ENCODE measurements at regions not wholly inside any gene's neighbourhood (a gene's known extent, or its start where the extent isn't known, plus 50 kb on each side); places are given as distances from the start of the nearest gene placed in this dataset.

DNA sequence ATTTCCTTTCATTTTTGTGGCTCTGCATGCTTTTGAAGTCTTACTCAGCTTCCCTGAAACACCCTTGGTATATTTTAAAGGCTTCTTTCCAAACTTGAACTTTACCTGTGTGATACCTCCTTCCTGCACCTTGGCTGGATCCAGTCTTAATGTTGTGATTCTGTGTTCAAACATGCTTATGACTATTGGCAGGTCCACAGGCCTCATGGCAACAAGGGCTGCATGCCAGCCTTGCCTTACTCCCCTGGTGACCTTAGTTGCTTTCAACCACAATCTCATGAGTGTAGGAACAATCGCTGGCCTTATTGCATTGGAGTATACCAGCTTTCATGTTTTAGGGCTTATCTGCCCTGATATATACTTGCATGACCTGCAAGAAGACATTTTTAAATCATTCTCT, 238.7 kb downstream of the KIF20B start:
- no peak for DNase-seq (ENCODE audit: low read depth, low spot score)

GRCh38 chr10:89942217-89942616, 240.8 kb downstream of the KIF20B start:
- no TSS peak for BruUV-seq (replicated peaks)
- in situ Hi-C loops (cut with HindIII; ENCODE audit: low pct_unique_long_range_greater_than_20kb, low sequenced_read_pairs), result no loop called here
- ChIA-PET POLR2A (no interaction called here), CTCF (no interaction called here)
- H3K4me3 ChIP-seq (ENCODE audit: low read depth in 2 of 2, low read length in 2 of 2), result no peak overlapping the region
- no peak for DNase-seq (ENCODE audit: low read depth, low spot score)
- TF ChIP-seq CTCF (IDR thresholded peaks at IDR 0.05) (no peak), TCF7L2 (IDR thresholded peaks at IDR 0.05; ENCODE audit: low read depth, low read length) (no peak), POLR2AphosphoS5 (IDR thresholded peaks at IDR 0.05; ENCODE audit: low read depth, low read length) (no peak), REST (IDR thresholded peaks at IDR 0.05; ENCODE audit: insufficient read depth in 1 of 2, low read depth in 2 of 2, low read length in 1 of 2) (no peak), SIN3A (IDR thresholded peaks at IDR 0.05; ENCODE audit: borderline replicate concordance, insufficient read depth, low read depth, low read length) (no peak)
- peaks cover 5% of the 10 kb centered on the region; the same call in 1 of the 2 replicates for H3K27me3 ChIP-seq (ENCODE audit: control insufficient read depth, insufficient read depth, low read length)
- no peaks in the 10 kb centered on the region for H3K9me3 ChIP-seq (ENCODE audit: control insufficient read depth, insufficient read depth, low read depth, low read length)
- no peak overlapping the region for H3K27ac ChIP-seq (ENCODE audit: low read length)
- intact Hi-C loops (cut with micrococcal nuclease; ENCODE audit: unreplicated experiment), result no loop called here
- H3K4me1 ChIP-seq (ENCODE audit: control insufficient read depth, insufficient read depth, low read length), result no peaks in the 10 kb centered on the region
- no peaks in the 10 kb centered on the region for H3K36me3 ChIP-seq (ENCODE audit: control insufficient read depth, insufficient read depth, low read length)
- no peak for ATAC-seq

More for the DNA sequence above, 238.7 kb downstream of the KIF20B start:
- Histone ChIP-seq H3K4me3 (ENCODE audit: low read depth in 2 of 2, low read length in 2 of 2) (no peak overlapping the region), H3K4me1 (ENCODE audit: control insufficient read depth, insufficient read depth, low read length) (no peaks in the 10 kb centered on the region), H3K27ac (ENCODE audit: low read length) (no peak overlapping the region), H3K36me3 (ENCODE audit: control insufficient read depth, insufficient read depth, low read length) (no peaks in the 10 kb centered on the region), H3K9me3 (ENCODE audit: control insufficient read depth, insufficient read depth, low read depth, low read length) (no peaks in the 10 kb centered on the region), H3K27me3 (ENCODE audit: control insufficient read depth, insufficient read depth, low read length) (peaks cover 5% of the 10 kb centered on the region; the same call in 1 of the 2 replicates)
- TF ChIP-seq SIN3A (IDR thresholded peaks at IDR 0.05; ENCODE audit: borderline replicate concordance, insufficient read depth, low read depth, low read length), result no peak
- no peak for TF ChIP-seq TCF7L2 (IDR thresholded peaks at IDR 0.05; ENCODE audit: low read depth, low read length)
- no peak for TF ChIP-seq REST (IDR thresholded peaks at IDR 0.05; ENCODE audit: insufficient read depth in 1 of 2, low read depth in 2 of 2, low read length in 1 of 2)
- no peak for TF ChIP-seq POLR2AphosphoS5 (IDR thresholded peaks at IDR 0.05; ENCODE audit: low read depth, low read length)
- no peak for TF ChIP-seq CTCF (IDR thresholded peaks at IDR 0.05)
- in situ Hi-C loops (cut with HindIII; ENCODE audit: low pct_unique_long_range_greater_than_20kb, low sequenced_read_pairs) (no loop called here), intact Hi-C loops (cut with micrococcal nuclease; ENCODE audit: unreplicated experiment) (no loop called here)
- CTCF ChIA-PET, result no interaction called here
- no TSS peak for BruUV-seq (replicated peaks)
- ATAC-seq, result no peak
- POLR2A ChIA-PET, result no interaction called here

All from Panc1 (cell line).